ENCODE measurements at regions not wholly inside any gene's neighbourhood (a gene's known extent, or its start where the extent isn't known, plus 50 kb on each side); places are given as distances from the start of the nearest gene placed in this dataset.

DNA sequence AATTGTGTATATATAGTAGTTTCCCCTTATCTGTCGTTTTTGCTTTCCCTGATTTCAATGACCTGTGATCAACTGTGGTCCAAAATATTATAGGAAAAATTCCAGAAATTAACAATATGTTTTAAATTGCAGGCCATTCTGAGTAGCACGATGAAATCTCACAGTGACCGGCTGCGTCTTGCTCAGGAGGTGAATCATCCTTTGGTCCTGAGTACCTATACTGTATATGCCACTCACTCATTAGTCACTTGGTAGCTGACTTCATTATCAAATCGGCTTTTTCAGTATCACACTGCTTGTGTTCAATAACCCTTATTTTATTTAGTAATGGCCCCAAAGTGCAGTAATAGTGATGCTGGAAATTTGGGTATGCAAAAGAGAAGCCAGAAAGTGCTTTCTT, 728.3 kb upstream of the EYS start (continued):
- TF ChIP-seq SKIL (IDR thresholded peaks at IDR 0.05; ENCODE audit: low read depth, poor library complexity, severe bottlenecking): no peak

DNA sequence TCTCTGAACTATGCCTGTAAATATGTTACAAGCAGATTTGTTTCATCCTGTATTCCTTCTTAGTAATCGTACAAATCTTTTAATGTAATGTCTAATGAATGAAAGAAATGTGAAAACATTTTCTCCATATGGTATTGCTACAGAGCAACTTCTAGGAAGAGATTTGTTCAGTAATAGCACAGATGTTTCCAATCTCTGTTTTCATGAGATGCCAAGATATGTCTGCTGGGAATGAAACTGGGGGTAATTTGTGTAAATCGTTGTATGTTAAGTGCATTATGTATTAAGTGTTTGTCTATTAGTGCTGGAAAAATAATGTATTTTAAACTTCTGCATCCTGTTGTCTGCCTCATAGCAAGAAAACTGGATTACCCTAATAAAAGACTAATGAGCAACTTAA, 722.2 kb upstream of the EYS start:
- 2% methylated on average over 2 of the region's 2 CpGs for WGBS (ENCODE audit: insufficient coverage, insufficient replicate concordance, low lambda C conversion rate, missing lambda C conversion rate)
- no TSS peak for BruUV-seq (replicated peaks)
- H3K9ac ChIP-seq (ENCODE audit: control insufficient read depth, insufficient read depth, low read length): no peak overlapping the region
- H3K79me2 ChIP-seq (ENCODE audit: control insufficient read depth, insufficient read depth, low read length): no peaks in the 10 kb centered on the region
- H2AFZ ChIP-seq (ENCODE audit: control insufficient read depth, low read depth, low read length): no peak overlapping the region
- H3K27ac ChIP-seq (ENCODE audit: control insufficient read depth, insufficient read depth): no peak overlapping the region
- no peak overlapping the region for H3K4me3 ChIP-seq
- ChIA-PET POLR2A (no interaction called here), RAD21 (ENCODE audit: unreplicated experiment) (no interaction called here), CTCF (no interaction called here), SMC1A (ENCODE audit: uncharacterized antibody, unreplicated experiment) (interaction anchor here (0.7 kb wide), 1 partner anchor 238 kb away, joined by 3 read pairs; no protein-coding TSS in a partner anchor)
- no peaks in the 10 kb centered on the region for H3K27me3 ChIP-seq (replicated peaks in 1 of 2; ENCODE audit: control insufficient read depth in 2 of 2, insufficient read depth in 2 of 2, low read length in 1 of 2)
- intact Hi-C loops (cut with micrococcal nuclease; ENCODE audit: unreplicated experiment): no loop called here
- in situ Hi-C loops (cut with MboI): no loop called here
- FAIRE-seq: no peak
- H3K4me1 ChIP-seq (ENCODE audit: control insufficient read depth, insufficient read depth, low read length): no peaks in the 10 kb centered on the region
- ATAC-seq: no peak
- H3K36me3 ChIP-seq (ENCODE audit: control insufficient read depth in 2 of 2, insufficient read depth in 2 of 2, low read length in 1 of 2): no peaks in the 10 kb centered on the region
- no peak for TF ChIP-seq YY1 (IDR thresholded peaks at IDR 0.05; ENCODE audit: low read depth, low read length)
- TF ChIP-seq TAF1 (IDR thresholded peaks at IDR 0.05; ENCODE audit: borderline replicate concordance, low read depth, low read length): no peak
- no peak for TF ChIP-seq CHD4 (IDR thresholded peaks at IDR 0.05)
- TF ChIP-seq MYB (IDR thresholded peaks at IDR 0.05; ENCODE audit: borderline replicate concordance, low read depth, low read length): no peak
- no peak for TF ChIP-seq CTCF (IDR thresholded peaks at IDR 0.05 in 2 of 3, conservative IDR thresholded peaks at IDR 0.05 in 1 of 3; ENCODE audit: control insufficient read depth in 2 of 3, extremely low read depth in 1 of 3, insufficient read depth in 1 of 3, low read depth in 3 of 3, low read length in 3 of 3)
- TF ChIP-seq HDAC6 (IDR thresholded peaks at IDR 0.05; ENCODE audit: unreplicated experiment): no peak
- TF ChIP-seq GATAD2B (conservative IDR thresholded peaks at IDR 0.05; ENCODE audit: low read depth): no peak
- no peak for TF ChIP-seq NRF1 (conservative IDR thresholded peaks at IDR 0.05; ENCODE audit: low read depth, low read length)
- TF ChIP-seq, protein P1, sequence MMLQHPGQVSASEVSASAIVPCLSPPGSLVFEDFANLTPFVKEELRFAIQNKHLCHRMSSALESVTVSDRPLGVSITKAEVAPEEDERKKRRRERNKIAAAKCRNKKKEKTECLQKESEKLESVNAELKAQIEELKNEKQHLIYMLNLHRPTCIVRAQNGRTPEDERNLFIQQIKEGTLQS (IDR thresholded peaks at IDR 0.05; ENCODE audit: borderline replicate concordance, extremely low read depth, low read depth, low read length): no peak
- no peak for TF ChIP-seq SMAD5 (IDR thresholded peaks at IDR 0.05; ENCODE audit: low read depth)
- no peak for TF ChIP-seq ZNF384 (IDR thresholded peaks at IDR 0.05; ENCODE audit: borderline replicate concordance, low read depth, low read length)
- no peak for TF ChIP-seq TCF3 (IDR thresholded peaks at IDR 0.05; ENCODE audit: borderline replicate concordance, insufficient read depth, low read depth, low read length)
- TF ChIP-seq ZNF207 (IDR thresholded peaks at IDR 0.05; ENCODE audit: borderline replicate concordance): no peak
- no peak for TF ChIP-seq GABPA (IDR thresholded peaks at IDR 0.05; ENCODE audit: low read depth)
- TF ChIP-seq RELA (IDR thresholded peaks at IDR 0.05; ENCODE audit: borderline replicate concordance, partially characterized antibody): no peak
- no peak for TF ChIP-seq EGR1 (IDR thresholded peaks at IDR 0.05; ENCODE audit: borderline replicate concordance in 1 of 2, low read depth in 2 of 2, low read length in 2 of 2)
- TF ChIP-seq MEF2B (IDR thresholded peaks at IDR 0.05; ENCODE audit: partially characterized antibody, poor library complexity, severe bottlenecking): no peak
- TF ChIP-seq SMC3 (IDR thresholded peaks at IDR 0.05; ENCODE audit: borderline replicate concordance, low read length): no peak
- no peak for TF ChIP-seq RAD51 (IDR thresholded peaks at IDR 0.05)
- no peak for TF ChIP-seq RCOR1 (conservative IDR thresholded peaks at IDR 0.05; ENCODE audit: low read depth, low read length)
- H3K4me2 ChIP-seq (ENCODE audit: control insufficient read depth, insufficient read depth): no peak overlapping the region
- no peaks in the 10 kb centered on the region for H4K20me1 ChIP-seq (ENCODE audit: control insufficient read depth, insufficient read depth)
- no peak for DNase-seq (ENCODE audit: low read depth, low spot score)
- no peaks in the 10 kb centered on the region for H3K9me3 ChIP-seq (replicated peaks; ENCODE audit: control insufficient read depth, insufficient read depth, low read length)
